ENCODE measurements at regions not wholly inside any gene's neighbourhood (a gene's known extent, or its start where the extent isn't known, plus 50 kb on each side); places are given as distances from the start of the nearest gene placed in this dataset.

GRCh38 chr2:226127682-226128081 lies 671.9 kb downstream of the IRS1 start:
- TF ChIP-seq YY1 (IDR thresholded peaks at IDR 0.05; ENCODE audit: insufficient read depth, insufficient read length): no peak
- TF ChIP-seq SUZ12 (IDR thresholded peaks at IDR 0.05; ENCODE audit: extremely low read depth, insufficient read depth, insufficient read length): no peak
